Esophagus muscularis mucosa (tissue), 4 donors: ENCODE measurements at regions not wholly inside any gene's neighbourhood (a gene's known extent, or its start where the extent isn't known, plus 50 kb on each side); places are given as distances from the start of the nearest gene placed in this dataset.

Source experiments
- DNase-seq: peaks from one replicate; pipeline ENCODE4 v3.0.0-alpha.2; 2017; ENCODE audit errors: extremely low spot score
- H3K27ac ChIP-seq, 4 donors: fragments of 200-600 bp; sonication (generic); replicated peaks in 1 of 4; 1 replicate in 3 of 4; 2 replicates in 1 of 4; pipeline ENCODE4 v1.5.1; 2016 to 2019; ENCODE audit warnings: mild to moderate bottlenecking in 1 of 4
- H3K27me3 ChIP-seq, 4 donors: fragments of 200-600 bp; sonication (generic); one replicate each; pipeline versions ENCODE4 v1.5.1 to v1.6.0; 2016 to 2019
- H3K36me3 ChIP-seq, 4 donors: fragments of 200-600 bp; sonication (generic); one replicate each; pipeline ENCODE4 v1.5.1; 2016 to 2019
- H3K4me1 ChIP-seq, 4 donors: fragments of 200-600 bp; sonication (generic); one replicate each; pipeline ENCODE4 v1.5.1; 2016 to 2019
- H3K4me3 ChIP-seq, 4 donors: fragments of 200-600 bp; sonication (generic); 1 replicate in 2 of 4; 2 replicates in 2 of 4; pipeline ENCODE4 v1.5.1; 2016 to 2019; ENCODE audit warnings: mild to moderate bottlenecking in 4 of 4, moderate library complexity in 1 of 4
- H3K9me3 ChIP-seq, 4 donors: fragments of 200-600 bp; sonication (generic); 1 replicate in 3 of 4; 2 replicates in 1 of 4; pipeline ENCODE4 v1.5.1; 2016 to 2019
- EP300 ChIP-seq: sonication (generic); formaldehyde crosslinking; IDR thresholded peaks from one replicate; pipeline ENCODE4 v1.6.1; 2017; ENCODE audit warnings: antibody characterized with exemption
- POLR2A ChIP-seq: fragments of 450-650 bp; IDR thresholded peaks from one replicate; pipeline ENCODE4 v1.6.1; 2017; ENCODE audit warnings: antibody characterized with exemption, moderate library complexity, mild to moderate bottlenecking, low read depth
- POLR2AphosphoS5 ChIP-seq, 2 donors: sonication (generic); formaldehyde crosslinking; IDR thresholded peaks; one replicate each; pipeline ENCODE4 v1.6.1; 2017; ENCODE audit warnings: antibody characterized with exemption in 2 of 2
- WGBS: methylation state at CpG from one replicate; pipeline ENCODE4 v1.1.5; 2018; 5-methylcytosine and 5-hydroxymethylcytosine counted together
- intact Hi-C: fragments of 100-400 bp; cut with DNase I; formaldehyde crosslinking; loops from one replicate; pipeline ENCODE4 v1.15.1; 2023
- TF ChIP-seq, protein P1 (sequence below), 3 experiments: fragments of 200-600 bp in 2 of 3; fragments of 450-650 bp in 1 of 3; sonication (generic) in 2 of 3; IDR thresholded peaks; one replicate each; pipeline ENCODE4 v1.5.1; 2017 to 2019; ENCODE audit warnings: antibody characterized with exemption in 3 of 3, mild to moderate bottlenecking in 2 of 3, moderate library complexity in 1 of 3

DNA sequence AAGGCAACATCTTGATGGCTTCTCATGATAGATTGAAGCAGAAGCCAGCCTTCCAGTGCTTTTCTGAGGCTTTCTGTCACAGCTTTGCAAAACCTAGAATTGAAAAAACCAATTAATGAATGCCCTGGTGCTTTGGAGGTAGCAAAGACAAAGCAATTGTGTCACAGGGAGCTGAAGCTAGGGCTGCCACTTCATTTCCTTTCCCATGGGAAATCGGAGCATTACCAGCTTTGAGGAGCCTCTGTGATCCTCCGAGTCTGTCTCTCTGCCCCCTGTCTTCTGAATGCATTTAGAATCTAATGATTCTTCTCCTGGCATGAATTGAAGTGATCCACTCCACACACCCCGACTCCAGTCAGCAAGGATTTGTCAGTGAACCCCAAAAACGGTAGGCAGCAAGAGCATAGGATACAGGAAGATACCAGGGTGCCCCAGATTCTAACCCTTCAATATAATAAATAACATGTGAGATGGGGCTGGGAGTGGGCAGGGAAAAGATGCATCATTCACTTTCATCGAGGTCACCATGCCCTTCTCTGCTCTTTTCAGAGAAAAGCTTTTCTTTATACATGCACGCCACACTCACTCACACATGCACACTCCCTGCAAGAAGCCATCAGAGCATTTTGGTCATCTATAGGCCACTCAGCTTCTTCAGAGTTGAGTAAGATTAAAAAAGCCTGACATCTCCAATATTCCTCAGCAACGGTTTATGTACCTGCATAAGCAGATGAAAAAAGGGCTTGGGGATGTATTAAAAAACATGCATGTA lies 247.7 kb upstream of the ZNF462 start:
- Histone ChIP-seq H3K36me3 (no peaks in the 10 kb centered on the region), H3K4me1 (peaks cover 7 to 30% (median 23%) of the 10 kb centered on the region in 4 donors), H3K27ac (no peak overlapping the region), H3K4me3 (no peak overlapping the region), H3K9me3 (no peaks in the 10 kb centered on the region), H3K27me3 (no peaks in the 10 kb centered on the region)
- no peak for DNase-seq
- WGBS, result 83% methylated on average over 7 of the region's 7 CpGs
- TF ChIP-seq POLR2AphosphoS5 (IDR thresholded peaks at IDR 0.05) (no peak), EP300 (no peak), POLR2A (no peak)
- TF ChIP-seq, protein P1, sequence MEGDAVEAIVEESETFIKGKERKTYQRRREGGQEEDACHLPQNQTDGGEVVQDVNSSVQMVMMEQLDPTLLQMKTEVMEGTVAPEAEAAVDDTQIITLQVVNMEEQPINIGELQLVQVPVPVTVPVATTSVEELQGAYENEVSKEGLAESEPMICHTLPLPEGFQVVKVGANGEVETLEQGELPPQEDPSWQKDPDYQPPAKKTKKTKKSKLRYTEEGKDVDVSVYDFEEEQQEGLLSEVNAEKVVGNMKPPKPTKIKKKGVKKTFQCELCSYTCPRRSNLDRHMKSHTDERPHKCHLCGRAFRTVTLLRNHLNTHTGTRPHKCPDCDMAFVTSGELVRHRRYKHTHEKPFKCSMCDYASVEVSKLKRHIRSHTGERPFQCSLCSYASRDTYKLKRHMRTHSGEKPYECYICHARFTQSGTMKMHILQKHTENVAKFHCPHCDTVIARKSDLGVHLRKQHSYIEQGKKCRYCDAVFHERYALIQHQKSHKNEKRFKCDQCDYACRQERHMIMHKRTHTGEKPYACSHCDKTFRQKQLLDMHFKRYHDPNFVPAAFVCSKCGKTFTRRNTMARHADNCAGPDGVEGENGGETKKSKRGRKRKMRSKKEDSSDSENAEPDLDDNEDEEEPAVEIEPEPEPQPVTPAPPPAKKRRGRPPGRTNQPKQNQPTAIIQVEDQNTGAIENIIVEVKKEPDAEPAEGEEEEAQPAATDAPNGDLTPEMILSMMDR (IDR thresholded peaks at IDR 0.05), result no peak
- intact Hi-C loops, result no loop called here

DNA sequence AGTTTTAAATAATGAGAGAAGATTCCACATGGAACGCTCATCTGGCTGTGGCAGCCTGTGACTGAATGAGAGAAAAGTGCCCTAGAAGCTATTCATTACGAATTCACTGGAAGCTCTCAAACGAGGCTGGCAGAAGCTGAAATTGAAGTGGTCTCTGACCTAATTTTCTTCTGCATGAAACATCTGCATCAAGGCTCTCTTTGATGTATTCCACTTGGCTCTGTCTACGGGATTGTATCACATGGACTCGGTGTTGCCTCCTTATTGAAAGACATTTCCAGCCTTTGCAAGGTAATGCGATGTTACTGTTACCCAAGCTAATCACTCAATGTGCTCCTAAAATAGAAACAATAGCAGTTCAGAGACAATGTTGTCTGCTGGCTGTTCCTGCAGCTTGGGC lies 246.9 kb upstream of the ZNF462 start:
- TF ChIP-seq, protein P1 (IDR thresholded peaks at IDR 0.05), result no peak
- TF ChIP-seq POLR2A (no peak), POLR2AphosphoS5 (IDR thresholded peaks at IDR 0.05) (no peak), EP300 (no peak)
- no peaks in the 10 kb centered on the region for H3K27me3 ChIP-seq
- no peaks in the 10 kb centered on the region for H3K9me3 ChIP-seq
- peaks cover 7 to 30% (median 23%) of the 10 kb centered on the region in 4 donors for H3K4me1 ChIP-seq
- 44% methylated on average over 6 of the region's 6 CpGs for WGBS
- no peaks in the 10 kb centered on the region for H3K36me3 ChIP-seq
- H3K27ac ChIP-seq, result no peak overlapping the region
- no peak for DNase-seq
- intact Hi-C loops, result no loop called here
- H3K4me3 ChIP-seq, result no peak overlapping the region

DNA sequence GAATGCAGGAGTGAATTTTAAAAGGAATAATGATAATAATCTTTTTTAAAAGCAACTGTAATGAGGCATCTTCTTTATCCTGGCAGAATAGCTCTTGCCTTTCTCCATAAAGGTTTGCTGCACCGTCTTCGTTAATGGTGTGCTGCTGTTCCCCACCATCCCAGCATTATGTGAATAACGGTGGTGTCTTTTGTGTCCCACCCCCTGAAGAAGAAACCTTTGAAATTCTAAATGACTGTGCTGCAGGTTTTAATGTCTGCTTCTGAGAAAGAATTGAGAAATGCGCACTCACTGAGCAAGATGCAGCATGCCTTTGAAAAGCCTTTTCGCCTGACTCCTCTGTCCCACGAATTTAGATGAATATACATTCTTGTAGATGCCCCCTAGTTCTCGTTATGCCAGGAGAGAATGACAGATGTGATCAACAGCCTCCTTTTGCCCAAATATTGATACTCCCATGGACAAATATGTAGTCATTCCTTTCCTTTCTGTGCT lies 246.1 kb upstream of the ZNF462 start:
- Histone ChIP-seq H3K27ac (no peak overlapping the region), H3K4me3 (no peak overlapping the region), H3K27me3 (no peaks in the 10 kb centered on the region), H3K9me3 (no peaks in the 10 kb centered on the region), H3K36me3 (no peaks in the 10 kb centered on the region), H3K4me1 (peaks cover 7 to 35% (median 25%) of the 10 kb centered on the region in 4 donors)
- WGBS, result 87% methylated on average over 7 of the region's 7 CpGs
- TF ChIP-seq POLR2AphosphoS5 (IDR thresholded peaks at IDR 0.05), result no peak
- TF ChIP-seq POLR2A, result no peak
- TF ChIP-seq, protein P1 (IDR thresholded peaks at IDR 0.05), result no peak
- no peak for TF ChIP-seq EP300
- no peak for DNase-seq
- intact Hi-C loops, result no loop called here

DNA sequence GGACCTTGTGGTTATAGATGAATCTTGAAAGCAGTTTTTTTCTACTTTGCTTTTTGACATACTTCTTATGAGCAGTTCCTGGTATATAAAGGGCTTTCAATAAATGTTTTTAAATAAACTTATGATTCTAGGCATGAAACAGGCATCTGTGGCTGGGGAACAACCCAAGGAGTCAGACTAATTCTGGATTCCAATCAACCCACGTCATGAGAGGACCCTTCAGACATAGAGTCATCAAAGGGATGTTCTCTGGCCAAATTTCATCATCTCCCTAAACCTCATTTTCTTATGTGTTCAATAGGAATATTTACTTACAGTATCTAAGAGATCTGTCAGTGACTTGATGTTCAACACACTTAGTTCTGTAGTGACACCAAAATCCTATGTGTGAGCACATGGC lies 243.8 kb upstream of the ZNF462 start:
- H3K27ac ChIP-seq, result no peak overlapping the region
- no peaks in the 10 kb centered on the region for H3K27me3 ChIP-seq
- no peaks in the 10 kb centered on the region for H3K9me3 ChIP-seq
- no peak overlapping the region for H3K4me3 ChIP-seq
- WGBS, result 88% methylated on average over 1 of the region's 1 CpG
- intact Hi-C loops, result no loop called here
- no peak for DNase-seq
- no peaks in the 10 kb centered on the region for H3K36me3 ChIP-seq
- TF ChIP-seq EP300 (no peak), POLR2A (no peak), POLR2AphosphoS5 (IDR thresholded peaks at IDR 0.05) (no peak)
- TF ChIP-seq, protein P1 (IDR thresholded peaks at IDR 0.05), result no peak
- H3K4me1 ChIP-seq, result peaks cover 7 to 25% (median 20%) of the 10 kb centered on the region in 4 donors
